ENCODE measurements at regions not wholly inside any gene's neighbourhood (a gene's known extent, or its start where the extent isn't known, plus 50 kb on each side); places are given as distances from the start of the nearest gene placed in this dataset.
"Not testable (repeated sequence)": the region's sequence is repeated elsewhere in the genome, so short reads cannot be mapped to it uniquely, and the experiment has no call there.

DNA sequence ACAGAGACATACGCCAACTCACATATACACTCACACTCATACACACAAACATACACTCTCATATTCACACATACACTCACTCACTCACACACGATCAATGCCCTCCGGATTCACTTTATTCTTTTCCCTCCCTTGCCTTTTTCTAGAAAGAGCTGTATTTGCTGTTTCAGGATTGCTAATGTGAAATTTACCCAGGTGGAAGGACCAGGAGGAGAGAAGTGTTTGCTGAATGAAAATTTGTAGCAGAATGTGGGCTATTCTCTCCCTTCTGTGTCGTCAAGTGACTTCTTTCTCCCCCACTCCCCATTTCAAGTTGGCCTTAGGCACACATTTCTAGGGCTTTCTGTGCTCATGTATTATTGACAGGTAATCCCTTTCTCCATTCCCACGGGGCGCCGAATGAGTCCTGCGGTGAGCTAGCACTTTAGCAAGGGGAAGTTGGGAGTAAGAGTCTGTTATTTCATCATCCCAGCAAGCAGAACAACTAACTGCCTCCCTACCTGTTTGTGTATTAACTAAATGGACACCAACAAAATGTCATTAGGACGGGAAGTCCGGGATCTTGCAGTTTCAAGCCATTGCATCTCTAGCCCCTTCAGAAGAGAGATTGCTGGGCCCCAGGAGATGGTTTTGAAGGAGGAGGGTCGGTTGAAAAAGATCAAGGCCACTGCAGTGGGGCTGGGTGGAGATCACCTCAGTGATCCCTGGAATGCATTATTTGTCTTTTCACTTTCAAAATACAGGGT lies 97.1 kb upstream of the TAF11L2 start:
- no peak for DNase-seq

DNA sequence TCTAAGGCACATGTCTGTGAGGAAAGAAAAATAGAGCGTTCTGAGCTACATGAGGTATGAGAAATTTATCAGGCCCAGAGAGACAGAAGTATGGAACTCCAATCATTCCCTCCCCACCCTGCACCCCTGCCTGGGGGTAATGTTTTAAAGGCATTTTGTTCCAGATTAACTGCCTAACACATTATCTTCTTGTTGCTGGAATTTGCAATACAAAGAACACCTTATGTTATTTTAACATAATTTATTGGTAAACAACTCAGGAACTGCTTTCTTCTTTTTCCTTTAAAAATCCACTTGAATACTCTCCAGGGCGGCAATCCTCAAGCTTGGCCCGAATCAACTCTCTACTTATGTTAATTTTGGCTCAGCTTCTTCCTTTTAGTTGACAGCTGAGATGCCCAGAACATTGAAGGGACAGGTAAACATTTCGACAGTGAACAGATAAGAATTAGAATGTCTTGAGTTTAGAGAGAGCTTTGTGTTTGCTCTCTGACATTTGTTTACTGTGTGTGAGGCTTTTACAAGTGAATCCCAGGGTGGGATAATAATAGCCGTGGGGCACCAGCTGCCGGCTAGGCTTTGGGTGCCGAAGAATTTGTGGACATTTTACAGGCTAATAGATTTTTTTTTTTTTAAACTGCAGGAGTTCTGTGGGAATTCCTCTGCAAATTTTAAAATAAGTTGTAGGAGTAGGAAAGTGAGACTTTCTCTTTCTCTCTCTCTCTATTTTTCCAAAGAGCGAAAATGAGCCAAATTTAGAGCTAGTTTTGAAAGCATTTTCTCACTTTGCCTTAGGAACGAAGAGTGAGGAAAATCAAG lies 96.4 kb upstream of the TAF11L2 start:
- no peak for DNase-seq

DNA sequence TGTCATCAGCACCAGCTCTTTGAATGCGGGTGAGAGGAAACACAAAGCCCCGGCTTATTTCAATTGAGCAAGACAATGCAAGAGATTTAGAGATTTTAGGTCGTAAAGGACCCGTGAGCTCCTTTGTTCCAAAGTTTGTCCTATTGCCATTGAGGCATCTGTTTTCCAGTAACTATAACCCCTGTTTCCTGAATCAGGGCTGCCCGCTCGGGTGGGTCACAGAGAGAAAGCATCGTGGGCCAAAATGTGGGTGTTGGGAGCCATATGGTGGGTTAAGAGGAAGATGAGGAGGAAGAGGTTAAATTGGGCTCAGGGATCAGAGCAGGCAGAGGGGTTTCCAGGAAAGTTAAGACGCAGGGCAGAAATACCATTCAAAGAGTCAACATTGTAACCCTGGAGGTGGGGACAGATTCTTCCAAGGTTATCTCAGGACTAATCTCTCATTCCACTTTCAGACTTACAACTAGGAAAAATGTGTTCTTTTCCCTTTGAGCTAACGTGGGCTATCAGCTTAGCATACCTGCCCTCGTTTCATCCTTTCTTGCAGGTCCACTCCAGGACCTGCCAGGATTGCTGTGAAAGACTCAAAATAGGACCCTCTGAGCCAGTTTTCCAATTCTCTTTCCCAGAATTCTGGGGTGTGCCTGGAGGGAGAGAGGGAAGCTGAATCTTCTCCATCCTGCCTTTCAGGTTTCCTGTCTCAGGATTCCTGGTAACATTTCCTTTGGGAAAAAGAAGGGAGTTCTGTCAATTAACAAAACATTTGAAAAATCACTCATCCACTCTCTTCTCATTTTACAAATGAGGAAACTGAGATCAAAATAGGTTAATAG lies 95.5 kb upstream of the TAF11L2 start:
- DNase-seq, result no peak

DNA sequence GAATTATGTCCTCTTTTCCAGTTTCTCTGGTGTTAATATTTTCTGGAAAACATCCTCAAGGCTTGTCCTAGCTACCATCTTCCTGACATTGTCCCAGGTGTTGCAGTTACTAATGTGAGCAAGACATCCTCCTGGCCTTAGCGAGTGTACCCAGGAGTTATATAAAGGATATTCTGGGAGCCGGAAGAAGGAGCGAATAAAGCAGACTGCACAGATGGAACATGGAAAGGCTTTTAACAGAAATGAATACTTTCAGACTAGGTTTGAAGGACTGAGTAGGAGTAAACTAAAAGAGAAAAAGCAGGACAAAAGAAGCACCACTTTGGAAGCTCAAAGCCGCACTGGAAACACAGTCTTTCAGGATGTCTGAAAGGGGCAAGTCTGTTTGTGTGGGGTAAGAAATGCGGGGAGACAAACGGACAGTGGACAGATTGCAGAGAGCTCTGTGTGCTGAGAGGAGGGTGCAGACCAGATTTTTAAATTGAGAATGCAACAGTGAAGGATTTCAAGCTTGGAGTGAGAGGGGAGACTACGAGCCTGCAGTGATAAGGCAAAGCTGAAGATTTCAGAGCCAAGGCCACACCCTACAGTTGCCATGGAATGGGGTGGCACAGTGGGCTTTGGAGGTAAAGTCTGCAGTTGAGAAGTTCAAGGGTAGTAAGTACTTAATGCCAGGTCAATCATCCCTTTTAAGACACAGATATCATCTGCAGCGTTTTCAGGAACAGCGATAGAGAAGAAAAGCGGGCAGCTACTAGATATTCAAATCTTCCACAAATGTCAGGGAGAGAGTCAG lies 94.1 kb upstream of the TAF11L2 start:
- DNase-seq, result no peak

GRCh38 chr5:17405976-17406375 lies 92.1 kb upstream of the TAF11L2 start:
- no peak for DNase-seq

GRCh38 chr5:17406423-17406838 lies 91.6 kb upstream of the TAF11L2 start:
- peak; percentile 48 for DNase-seq

GRCh38 chr5:17411436-17412402 lies 86.3 kb upstream of the TAF11L2 start:
- DNase-seq, result no peak

GRCh38 chr5:17412760-17413671 lies 85.0 kb upstream of the TAF11L2 start:
- DNase-seq, result no peak

DNA sequence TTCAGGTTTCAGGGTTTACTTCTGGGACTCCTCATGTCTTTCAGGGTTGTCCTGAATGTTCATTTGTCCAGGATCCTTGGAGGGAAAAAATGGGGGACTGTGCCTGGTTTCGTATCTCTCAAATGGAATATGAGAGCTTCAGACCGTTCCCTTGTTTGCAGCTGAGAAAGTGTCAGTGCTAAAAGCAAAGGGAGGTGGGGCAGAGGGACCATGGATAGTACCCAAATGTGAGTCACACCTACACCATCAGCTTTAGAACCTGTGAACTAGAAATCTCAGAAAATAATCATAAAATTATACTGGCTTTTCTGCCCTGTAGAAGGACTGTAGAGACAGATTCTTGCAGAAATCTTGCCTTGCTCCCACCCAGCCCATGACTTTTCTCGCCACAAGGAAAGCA lies 84.3 kb upstream of the TAF11L2 start:
- no peak for DNase-seq

DNA sequence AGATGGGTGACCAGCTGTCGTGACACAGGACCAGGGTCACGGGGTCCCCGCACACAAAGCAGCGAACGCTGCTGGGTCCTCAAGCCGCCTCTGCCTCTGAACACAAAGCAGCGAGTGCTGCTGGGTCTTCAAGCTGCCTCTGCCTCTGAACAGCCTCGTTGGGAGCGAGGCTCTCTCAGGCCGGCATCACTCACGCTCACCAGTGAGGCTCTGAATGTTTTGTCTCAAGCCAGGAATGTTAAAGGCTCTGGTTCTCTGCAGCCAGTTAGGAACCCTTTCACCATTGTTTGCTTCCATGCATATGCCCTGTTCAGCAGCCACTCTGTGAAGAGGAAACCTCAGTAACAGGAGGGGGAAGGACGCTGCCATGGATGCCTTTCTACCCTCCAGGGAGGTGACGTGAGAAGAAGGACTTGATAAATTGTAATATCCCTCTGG lies 82.7 kb upstream of the TAF11L2 start:
- DNase-seq, result no peak

DNA sequence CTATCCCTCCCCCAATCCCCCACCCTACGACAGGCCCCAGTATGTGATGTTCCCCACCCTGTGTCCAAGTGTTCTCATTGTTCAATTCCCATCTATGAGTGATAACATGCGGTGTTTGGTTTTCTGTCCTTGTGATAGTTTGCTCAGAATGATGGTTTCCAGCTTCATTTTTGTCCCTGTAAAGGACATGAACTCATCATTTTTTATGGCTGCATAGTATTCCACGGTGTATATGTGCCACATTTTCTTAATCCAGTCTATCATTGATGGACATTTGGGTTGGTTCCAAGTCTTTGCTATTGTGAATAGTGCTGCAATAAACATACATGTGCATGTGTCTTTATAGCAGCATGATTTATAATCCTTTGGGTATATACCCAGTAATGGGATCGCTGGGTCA lies 81.7 kb upstream of the TAF11L2 start:
- DNase-seq, result not testable (repeated sequence)

DNA sequence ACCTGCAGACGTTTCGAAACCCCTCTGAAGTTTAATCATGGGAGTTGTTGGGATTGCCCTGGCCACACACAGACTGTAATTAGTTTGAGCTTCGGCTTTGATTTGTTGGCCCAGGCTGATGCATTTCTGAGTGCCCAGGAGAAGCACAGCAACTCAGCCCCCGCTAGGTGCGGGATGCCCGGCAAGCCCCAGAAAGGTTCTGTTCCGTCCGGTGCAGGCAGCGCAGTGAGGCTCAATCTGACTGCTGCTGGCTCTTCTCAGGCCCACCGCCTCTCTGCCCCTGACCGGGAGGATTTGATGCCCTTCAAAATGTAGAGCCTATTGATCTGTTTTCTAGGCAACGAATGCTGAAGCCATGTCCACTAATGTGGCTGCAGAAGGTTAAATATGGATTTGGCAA lies 73.4 kb upstream of the TAF11L2 start:
- DNase-seq, result no peak

DNA sequence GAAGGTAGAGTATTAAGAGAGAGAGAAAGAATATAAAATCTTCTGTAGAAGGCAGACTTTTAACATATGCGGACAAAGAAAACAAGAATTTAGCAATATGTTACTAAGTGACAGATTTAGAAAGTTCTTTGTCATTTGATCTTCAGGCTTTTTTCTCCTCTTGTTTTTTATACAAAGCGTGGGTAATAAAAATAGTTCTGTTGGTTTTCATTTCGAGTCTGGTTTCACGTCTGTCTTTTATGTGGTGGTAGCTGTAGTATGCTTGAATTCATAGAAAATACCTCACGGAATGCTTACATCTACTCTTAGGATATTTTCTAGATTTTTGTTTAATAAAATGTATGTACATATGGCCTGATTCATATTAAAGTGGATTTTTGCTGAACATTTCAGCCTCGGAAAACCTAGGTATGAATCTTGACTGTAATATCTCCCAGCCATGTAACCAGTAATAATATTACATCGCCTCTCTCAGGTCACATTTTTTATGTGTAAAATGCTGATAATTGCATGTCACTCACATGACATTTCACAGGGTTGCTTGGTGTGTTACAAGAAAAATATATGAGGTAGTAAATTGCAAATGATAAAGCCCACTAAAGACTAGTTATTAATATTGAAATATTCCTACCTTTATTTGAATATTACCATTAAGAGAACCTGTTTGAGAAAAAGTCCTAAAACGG lies 72.5 kb upstream of the TAF11L2 start:
- DNase-seq, result no peak

- no peak for DNase-seq
Measured at GRCh38 chr5:17426104-17426749, 71.8 kb upstream of the TAF11L2 start.

GRCh38 chr5:17428176-17428800 lies 69.7 kb upstream of the TAF11L2 start:
- no peak for DNase-seq

DNA sequence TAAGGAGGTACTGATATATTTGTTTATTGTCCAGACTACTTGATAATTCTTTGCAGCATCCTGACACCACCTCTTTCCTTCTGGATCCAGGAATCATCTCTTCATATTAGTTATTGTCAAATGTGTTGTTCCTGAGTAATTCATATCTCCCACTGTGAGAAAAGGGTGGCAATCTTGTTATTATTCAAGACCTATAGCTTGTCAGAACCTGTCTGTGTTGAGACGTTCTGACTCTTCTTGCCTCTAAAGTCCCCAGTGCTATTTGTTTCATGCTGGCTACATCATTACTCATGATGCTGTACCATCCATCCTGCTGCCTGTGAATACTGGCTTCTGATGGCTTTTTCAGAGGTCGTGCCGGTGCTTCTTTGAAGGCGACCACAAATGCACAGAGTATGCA lies 68.7 kb upstream of the TAF11L2 start:
- DNase-seq, result no peak

GRCh38 chr5:17430241-17430640 lies 67.8 kb upstream of the TAF11L2 start:
- DNase-seq, result no peak

Measured in skin of body (tissue), 1 donor.